ENCODE measurements at regions not wholly inside any gene's neighbourhood (a gene's known extent, or its start where the extent isn't known, plus 50 kb on each side); places are given as distances from the start of the nearest gene placed in this dataset.
"Not testable (repeated sequence)": the region's sequence is repeated elsewhere in the genome, so short reads cannot be mapped to it uniquely, and the experiment has no call there.

DNA sequence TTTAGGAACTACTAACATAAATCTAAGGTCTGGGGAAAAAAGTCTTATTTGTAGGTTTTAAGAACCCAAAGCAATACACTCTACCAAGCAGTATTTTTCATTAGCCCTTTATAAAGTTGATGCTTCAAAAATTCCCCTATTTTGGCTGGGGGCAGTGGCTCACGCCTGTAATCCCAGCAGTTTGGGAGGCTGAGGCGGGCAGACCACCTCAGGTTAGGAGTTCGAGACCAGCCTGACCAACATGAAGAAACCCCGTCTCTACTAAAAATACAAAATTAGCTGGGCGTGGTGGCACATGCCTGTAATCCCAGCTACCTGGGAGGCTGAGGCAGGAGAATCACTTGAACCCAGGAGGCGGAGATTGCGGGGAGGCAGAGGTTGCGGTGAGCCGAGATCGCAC, 86.5 kb upstream of the DST start:
- H3K27me3 Mint-ChIP-seq; H3K36me3 Mint-ChIP-seq; H3K9me3 Mint-ChIP-seq (ENCODE audit: low read depth); H3K27ac Mint-ChIP-seq; H3K4me3 Mint-ChIP-seq; H3K4me1 Mint-ChIP-seq (ENCODE audit: low read depth): not testable (repeated sequence)

GRCh38 chr6:56727097-56727850, 84.6 kb upstream of the DST start:
- Mint-ChIP-seq H3K27me3 (no peaks in the 10 kb centered on the region), H3K4me1 (ENCODE audit: low read depth) (no peaks in the 10 kb centered on the region), H3K27ac (no peak overlapping the region), H3K36me3 (no peaks in the 10 kb centered on the region), H3K4me3 (no peak overlapping the region), H3K9me3 (ENCODE audit: low read depth) (no peaks in the 10 kb centered on the region)

DNA sequence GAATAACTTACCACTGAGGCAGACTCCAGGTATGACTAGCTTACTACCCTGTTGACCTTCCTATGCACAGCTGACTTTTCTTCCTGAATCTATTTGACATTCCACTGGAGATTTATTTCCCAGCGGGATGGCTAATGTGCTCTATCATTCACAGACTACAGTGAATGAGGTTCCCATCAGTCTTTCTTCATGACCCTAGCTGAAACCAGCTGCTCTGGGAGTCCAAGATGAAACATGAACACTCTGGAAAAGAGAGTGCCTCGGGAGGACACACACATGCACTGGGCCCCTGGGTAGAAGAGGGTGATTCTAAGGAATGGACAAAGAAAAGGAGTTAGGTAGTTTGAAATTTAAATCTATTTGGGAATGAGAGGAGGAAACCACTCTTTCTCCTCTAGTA, 82.6 kb upstream of the DST start:
- no peaks in the 10 kb centered on the region for H3K27me3 Mint-ChIP-seq
- H3K4me1 Mint-ChIP-seq (ENCODE audit: low read depth), result no peaks in the 10 kb centered on the region
- no peak overlapping the region for H3K4me3 Mint-ChIP-seq
- H3K9me3 Mint-ChIP-seq (ENCODE audit: low read depth), result no peaks in the 10 kb centered on the region
- no peaks in the 10 kb centered on the region for H3K36me3 Mint-ChIP-seq
- H3K27ac Mint-ChIP-seq, result no peak overlapping the region

- H3K9me3 Mint-ChIP-seq (ENCODE audit: low read depth), result no peaks in the 10 kb centered on the region
- no peak overlapping the region for H3K27ac Mint-ChIP-seq
- no peaks in the 10 kb centered on the region for H3K4me1 Mint-ChIP-seq (ENCODE audit: low read depth)
- H3K4me3 Mint-ChIP-seq, result no peak overlapping the region
- no peaks in the 10 kb centered on the region for H3K36me3 Mint-ChIP-seq
- no peaks in the 10 kb centered on the region for H3K27me3 Mint-ChIP-seq
Observed at GRCh38 chr6:56724455-56724854, 81.8 kb upstream of the DST start.

DNA sequence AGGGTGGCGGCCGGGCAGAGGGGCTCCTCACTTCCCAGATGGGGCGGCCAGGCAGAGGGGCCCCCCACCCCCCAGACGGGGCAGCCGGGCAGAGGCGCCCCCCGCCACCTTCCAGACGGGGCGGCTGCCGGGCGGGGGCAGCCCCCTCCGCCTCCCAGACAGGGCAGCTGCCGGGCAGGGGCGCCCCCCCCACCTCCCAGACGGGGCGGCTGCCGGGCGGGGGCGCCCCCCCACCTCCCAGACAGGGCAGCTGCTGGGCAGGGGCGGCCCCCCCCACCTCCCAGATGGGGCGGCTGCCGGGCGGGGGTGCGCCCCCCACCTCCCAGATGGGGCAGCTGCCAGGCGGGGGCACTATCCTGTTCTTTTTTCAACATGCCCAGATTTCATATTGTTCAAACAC, 78.2 kb upstream of the DST start:
- Mint-ChIP-seq H3K9me3 (ENCODE audit: low read depth) (peaks cover 3% of the 10 kb centered on the region), H3K36me3 (no peaks in the 10 kb centered on the region), H3K27ac (no peak overlapping the region)

DNA sequence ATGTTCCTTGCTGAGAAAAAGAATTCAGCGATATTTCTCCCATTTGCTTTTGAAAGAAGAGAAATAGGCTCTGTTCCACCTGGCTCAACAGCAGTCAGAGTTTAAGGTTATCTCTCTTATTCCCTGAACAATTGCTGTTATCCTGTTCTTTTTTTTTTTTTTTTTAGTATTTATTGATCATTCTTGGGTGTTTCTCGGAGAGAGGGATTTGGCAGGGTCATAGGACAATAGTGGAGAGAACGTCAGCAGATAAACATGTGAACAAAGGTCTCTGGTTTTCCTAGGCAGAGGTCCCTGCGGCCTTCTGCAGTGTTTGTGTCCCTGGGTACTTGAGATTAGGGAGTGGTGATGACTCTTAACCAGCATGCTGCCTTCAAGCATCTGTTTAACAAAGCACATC, 77.5 kb upstream of the DST start:
- not testable (repeated sequence) for H3K4me1 Mint-ChIP-seq (ENCODE audit: low read depth); H3K9me3 Mint-ChIP-seq (ENCODE audit: low read depth); H3K27ac Mint-ChIP-seq; H3K4me3 Mint-ChIP-seq; H3K36me3 Mint-ChIP-seq; H3K27me3 Mint-ChIP-seq

More for the DNA sequence above, 78.2 kb upstream of the DST start:
- peaks cover 9% of the 10 kb centered on the region for H3K27me3 Mint-ChIP-seq
- H3K4me1 Mint-ChIP-seq (ENCODE audit: low read depth), result no peaks in the 10 kb centered on the region
- H3K4me3 Mint-ChIP-seq, result no peak overlapping the region

GRCh38 chr6:56719315-56720058, 76.8 kb upstream of the DST start:
- not testable (repeated sequence) for H3K4me3 Mint-ChIP-seq; H3K27me3 Mint-ChIP-seq; H3K36me3 Mint-ChIP-seq; H3K27ac Mint-ChIP-seq; H3K9me3 Mint-ChIP-seq (ENCODE audit: low read depth); H3K4me1 Mint-ChIP-seq (ENCODE audit: low read depth)

DNA sequence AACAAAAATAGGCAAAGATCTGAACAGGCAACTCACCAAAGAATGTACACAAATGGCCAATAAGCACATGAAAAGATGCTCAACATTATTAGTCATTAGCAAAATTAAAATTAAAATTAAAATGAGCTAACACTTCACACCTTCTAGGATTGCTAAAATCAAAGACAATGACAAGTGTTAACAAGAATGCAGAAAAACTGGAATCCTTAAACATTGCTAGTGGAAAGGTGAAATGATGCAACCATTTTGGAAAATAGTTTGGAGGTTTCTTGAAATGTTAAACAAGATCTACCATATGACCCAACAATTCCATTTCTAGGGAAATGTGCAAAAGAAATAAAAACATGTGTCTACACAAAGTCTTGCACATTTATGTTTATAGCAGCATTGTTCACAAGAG, 75.5 kb upstream of the DST start:
- H3K36me3 Mint-ChIP-seq, result no peaks in the 10 kb centered on the region
- no peaks in the 10 kb centered on the region for H3K4me1 Mint-ChIP-seq (ENCODE audit: low read depth)
- no peak overlapping the region for H3K27ac Mint-ChIP-seq
- H3K4me3 Mint-ChIP-seq, result no peak overlapping the region
- peaks cover 3% of the 10 kb centered on the region for H3K9me3 Mint-ChIP-seq (ENCODE audit: low read depth)
- peaks cover 9% of the 10 kb centered on the region for H3K27me3 Mint-ChIP-seq

DNA sequence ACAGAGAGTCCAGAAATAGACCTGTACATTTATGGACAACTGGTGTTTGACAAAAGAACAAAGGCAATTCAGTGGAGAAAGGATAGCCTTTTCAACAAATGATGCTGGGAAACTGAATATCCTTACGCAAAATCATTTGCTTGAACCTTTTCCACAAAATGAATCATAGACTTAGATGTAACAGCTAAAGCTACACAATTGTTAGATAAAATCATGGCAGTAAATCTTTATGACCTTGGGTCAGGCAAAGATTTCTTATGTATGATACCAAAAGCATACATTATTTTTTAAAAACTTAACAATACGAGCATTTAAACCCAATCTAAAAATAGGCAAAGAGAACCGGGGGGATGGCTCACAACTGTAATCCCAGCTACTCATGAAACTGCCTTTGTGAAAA, 73.5 kb upstream of the DST start:
- no peaks in the 10 kb centered on the region for H3K4me1 Mint-ChIP-seq (ENCODE audit: low read depth)
- H3K4me3 Mint-ChIP-seq, result no peak overlapping the region
- H3K9me3 Mint-ChIP-seq (ENCODE audit: low read depth), result peaks cover 3% of the 10 kb centered on the region
- H3K27me3 Mint-ChIP-seq, result peaks cover 9% of the 10 kb centered on the region
- no peaks in the 10 kb centered on the region for H3K36me3 Mint-ChIP-seq
- no peak overlapping the region for H3K27ac Mint-ChIP-seq

- Mint-ChIP-seq H3K27me3 (peaks cover 9% of the 10 kb centered on the region), H3K36me3 (no peaks in the 10 kb centered on the region), H3K4me1 (ENCODE audit: low read depth) (no peaks in the 10 kb centered on the region), H3K9me3 (ENCODE audit: low read depth) (peaks cover 3% of the 10 kb centered on the region), H3K27ac (no peak overlapping the region), H3K4me3 (no peak overlapping the region)
Observed at GRCh38 chr6:56715741-56716140, 73.1 kb upstream of the DST start.

GRCh38 chr6:56714982-56715456, 72.3 kb upstream of the DST start:
- H3K4me3 Mint-ChIP-seq, result no peak overlapping the region
- peaks cover 3% of the 10 kb centered on the region for H3K9me3 Mint-ChIP-seq (ENCODE audit: low read depth)
- no peaks in the 10 kb centered on the region for H3K36me3 Mint-ChIP-seq
- no peak overlapping the region for H3K27ac Mint-ChIP-seq
- H3K4me1 Mint-ChIP-seq (ENCODE audit: low read depth), result no peaks in the 10 kb centered on the region
- H3K27me3 Mint-ChIP-seq, result peaks cover 11% of the 10 kb centered on the region

DNA sequence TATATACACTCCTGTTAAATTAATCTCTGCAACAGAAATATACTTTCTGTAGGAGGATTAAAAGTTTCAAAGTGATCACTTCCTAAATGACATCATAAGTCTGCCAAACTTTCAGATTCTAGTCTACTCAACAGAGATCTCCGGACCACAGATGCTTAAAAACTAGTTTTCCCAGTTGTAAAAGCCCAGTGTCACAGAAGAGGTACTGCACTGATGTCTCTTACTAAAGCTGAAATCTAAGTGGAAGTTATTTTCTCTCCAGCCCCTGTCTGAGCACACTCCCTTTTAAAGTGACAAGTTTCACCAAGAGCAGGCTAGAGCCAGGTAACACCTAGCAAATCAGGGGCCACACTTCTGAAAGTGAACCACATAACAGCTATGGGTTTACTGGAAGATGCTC, 71.6 kb upstream of the DST start:
- H3K9me3 Mint-ChIP-seq (ENCODE audit: low read depth), result peaks cover 3% of the 10 kb centered on the region
- no peaks in the 10 kb centered on the region for H3K4me1 Mint-ChIP-seq (ENCODE audit: low read depth)
- no peak overlapping the region for H3K4me3 Mint-ChIP-seq
- H3K27me3 Mint-ChIP-seq, result peaks cover 12% of the 10 kb centered on the region
- H3K27ac Mint-ChIP-seq, result no peak overlapping the region
- H3K36me3 Mint-ChIP-seq, result no peaks in the 10 kb centered on the region

- H3K27me3 Mint-ChIP-seq, result peaks cover 8% of the 10 kb centered on the region
- no peak overlapping the region for H3K4me3 Mint-ChIP-seq
- H3K4me1 Mint-ChIP-seq (ENCODE audit: low read depth), result no peaks in the 10 kb centered on the region
- no peaks in the 10 kb centered on the region for H3K9me3 Mint-ChIP-seq (ENCODE audit: low read depth)
- H3K27ac Mint-ChIP-seq, result no peak overlapping the region
- no peaks in the 10 kb centered on the region for H3K36me3 Mint-ChIP-seq
Observed at GRCh38 chr6:56713254-56713672, 70.6 kb upstream of the DST start.

DNA sequence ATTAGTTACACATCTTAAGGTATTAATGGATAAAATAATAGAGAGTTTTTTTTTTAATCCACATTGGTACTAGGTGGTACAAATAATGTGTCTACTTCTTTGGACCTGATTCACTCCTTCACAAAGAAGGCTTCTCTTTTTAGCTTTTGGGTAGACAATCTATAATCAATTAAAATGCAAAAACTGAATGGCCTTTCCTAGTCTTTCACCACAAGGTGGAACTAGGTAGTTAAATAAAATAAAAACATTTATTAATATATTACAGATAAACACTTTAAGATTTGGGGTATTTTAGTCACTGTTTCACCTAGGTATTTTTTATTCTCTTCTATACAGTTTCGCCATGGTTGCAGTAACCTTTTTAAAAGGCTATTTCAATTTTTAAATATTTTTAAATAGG, 68.3 kb upstream of the DST start:
- H3K4me1 Mint-ChIP-seq (ENCODE audit: low read depth), result no peaks in the 10 kb centered on the region
- H3K36me3 Mint-ChIP-seq, result no peaks in the 10 kb centered on the region
- H3K9me3 Mint-ChIP-seq (ENCODE audit: low read depth), result no peaks in the 10 kb centered on the region
- peaks cover 3% of the 10 kb centered on the region for H3K27me3 Mint-ChIP-seq
- no peak overlapping the region for H3K27ac Mint-ChIP-seq
- H3K4me3 Mint-ChIP-seq, result no peak overlapping the region

- H3K36me3 Mint-ChIP-seq, result no peaks in the 10 kb centered on the region
- H3K4me1 Mint-ChIP-seq (ENCODE audit: low read depth), result no peaks in the 10 kb centered on the region
- no peaks in the 10 kb centered on the region for H3K9me3 Mint-ChIP-seq (ENCODE audit: low read depth)
- H3K4me3 Mint-ChIP-seq, result no peak overlapping the region
- H3K27ac Mint-ChIP-seq, result no peak overlapping the region
- peaks cover 3% of the 10 kb centered on the region for H3K27me3 Mint-ChIP-seq
Observed at GRCh38 chr6:56709650-56710049, 67.0 kb upstream of the DST start.
